GM12878 (cell line): ENCODE measurements at regions not wholly inside any gene's neighbourhood (a gene's known extent, or its start where the extent isn't known, plus 50 kb on each side); places are given as distances from the start of the nearest gene placed in this dataset.
A peak's percentile ranks its signal among the peaks of the same experiment; 100 is the strongest.

ENCODE experiments used
- ATF7 ChIP-seq: fragments of 450-650 bp; IDR thresholded peaks from 2 replicates; pipeline ENCODE4 v1.6.1; 2016; ENCODE audit warnings: low read depth, mild to moderate bottlenecking
- CREM ChIP-seq: IDR thresholded peaks from 2 replicates; pipeline ENCODE4 v1.6.1; 2014; ENCODE audit warnings: antibody characterized with exemption, low read depth
- EGR1 ChIP-seq, 2 experiments: IDR thresholded peaks; 1 replicate in 1 of 2; 2 replicates in 1 of 2; pipeline ENCODE4 v1.6.1; 2011 to 2012; ENCODE audit warnings: low read depth in 2 of 2, low read length in 2 of 2, borderline replicate concordance in 1 of 2, mild to moderate bottlenecking in 1 of 2, moderate library complexity in 1 of 2
- HDAC6 ChIP-seq: fragments of 200-600 bp; sonication (generic); IDR thresholded peaks from one replicate; pipeline ENCODE4 v1.8.0; 2017; ENCODE audit warnings: antibody characterized with exemption; ENCODE audit not compliant: unreplicated experiment
- KAT2A ChIP-seq: conservative IDR thresholded peaks from 2 replicates; pipeline ENCODE4 v1.6.1; 2011; ENCODE audit warnings: low read depth, low read length; ENCODE audit not compliant: control insufficient read depth
- MYC ChIP-seq: IDR thresholded peaks from 2 replicates; pipeline ENCODE4 v1.6.1; 2011; ENCODE audit warnings: mild to moderate bottlenecking, low read length, moderate library complexity, inconsistent platforms; ENCODE audit not compliant: insufficient read depth, insufficient replicate concordance, insufficient read length, severe bottlenecking
- NBN ChIP-seq: fragments of 450-650 bp; IDR thresholded peaks from 2 replicates; pipeline ENCODE4 v1.6.1; 2016
- NFIC ChIP-seq: IDR thresholded peaks from 2 replicates; pipeline ENCODE4 v1.6.1; 2012; ENCODE audit warnings: low read depth, mild to moderate bottlenecking, inconsistent platforms, low read length, moderate library complexity
- NFXL1 ChIP-seq: fragments of 450-650 bp; IDR thresholded peaks from 2 replicates; pipeline ENCODE4 v1.6.1; 2017; ENCODE audit warnings: antibody characterized with exemption, mild to moderate bottlenecking, borderline replicate concordance
- SMARCA5 ChIP-seq: fragments of 450-650 bp; IDR thresholded peaks from 2 replicates; pipeline ENCODE4 v1.6.1; 2017; ENCODE audit warnings: mild to moderate bottlenecking
- TARDBP ChIP-seq: IDR thresholded peaks from 2 replicates; pipeline ENCODE4 v1.6.1; 2016; ENCODE audit warnings: borderline replicate concordance
- TCF12 ChIP-seq: IDR thresholded peaks from 2 replicates; pipeline ENCODE4 v1.6.1; 2011; ENCODE audit warnings: low read depth, mild to moderate bottlenecking, low read length
- TCF7 ChIP-seq: IDR thresholded peaks from 2 replicates; pipeline ENCODE4 v1.6.1; 2014; ENCODE audit warnings: antibody characterized with exemption, borderline replicate concordance
- YY1 ChIP-seq: IDR thresholded peaks from 2 replicates; pipeline ENCODE4 v1.6.1; 2011; ENCODE audit warnings: low read depth, mild to moderate bottlenecking, low read length
- ZBED1 ChIP-seq: IDR thresholded peaks from 2 replicates; pipeline ENCODE4 v1.6.1; 2016; ENCODE audit warnings: borderline replicate concordance
- TF ChIP-seq, protein P1 (sequence below): fragments of 450-650 bp; IDR thresholded peaks from 2 replicates; pipeline ENCODE4 v1.6.1; 2018; ENCODE audit warnings: mild to moderate bottlenecking, low read depth, moderate library complexity; ENCODE audit not compliant: partially characterized antibody
- TF ChIP-seq, protein P2 (sequence below): fragments of 450-650 bp; IDR thresholded peaks from 2 replicates; pipeline ENCODE4 v1.6.1; 2018; ENCODE audit warnings: borderline replicate concordance, mild to moderate bottlenecking; ENCODE audit not compliant: partially characterized antibody
- TF ChIP-seq, protein P3 (sequence below): IDR thresholded peaks from 2 replicates; pipeline ENCODE4 v1.6.1; 2012; ENCODE audit warnings: improper control_type of control experiment, low read depth, low read length; ENCODE audit not compliant: insufficient replicate concordance
- TF ChIP-seq, protein P4 (sequence below): fragments of 450-650 bp; conservative IDR thresholded peaks from 2 replicates; pipeline ENCODE4 v1.6.1; 2017; ENCODE audit warnings: mild to moderate bottlenecking, moderate library complexity

DNA sequence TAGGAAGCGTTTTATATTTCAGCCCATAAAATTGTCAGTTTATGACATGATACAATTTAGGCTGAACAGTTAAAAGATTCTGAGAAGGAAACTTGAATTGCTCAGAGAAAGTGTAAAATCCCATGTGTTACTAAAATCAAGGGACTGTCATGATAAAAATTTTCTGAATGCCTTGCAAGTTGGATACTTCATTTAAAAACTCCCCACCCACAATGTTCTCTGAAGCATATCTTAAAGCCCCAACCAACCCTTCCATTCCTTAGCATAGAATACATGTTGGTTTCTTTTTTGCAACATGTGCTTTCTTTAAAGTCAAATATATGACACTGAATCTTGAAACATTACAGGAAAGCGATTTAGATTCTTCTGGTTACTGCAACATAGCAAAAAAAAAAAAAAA is 97.4 kb downstream of the MRPL39 start (continued):
- TF ChIP-seq, protein P1, sequence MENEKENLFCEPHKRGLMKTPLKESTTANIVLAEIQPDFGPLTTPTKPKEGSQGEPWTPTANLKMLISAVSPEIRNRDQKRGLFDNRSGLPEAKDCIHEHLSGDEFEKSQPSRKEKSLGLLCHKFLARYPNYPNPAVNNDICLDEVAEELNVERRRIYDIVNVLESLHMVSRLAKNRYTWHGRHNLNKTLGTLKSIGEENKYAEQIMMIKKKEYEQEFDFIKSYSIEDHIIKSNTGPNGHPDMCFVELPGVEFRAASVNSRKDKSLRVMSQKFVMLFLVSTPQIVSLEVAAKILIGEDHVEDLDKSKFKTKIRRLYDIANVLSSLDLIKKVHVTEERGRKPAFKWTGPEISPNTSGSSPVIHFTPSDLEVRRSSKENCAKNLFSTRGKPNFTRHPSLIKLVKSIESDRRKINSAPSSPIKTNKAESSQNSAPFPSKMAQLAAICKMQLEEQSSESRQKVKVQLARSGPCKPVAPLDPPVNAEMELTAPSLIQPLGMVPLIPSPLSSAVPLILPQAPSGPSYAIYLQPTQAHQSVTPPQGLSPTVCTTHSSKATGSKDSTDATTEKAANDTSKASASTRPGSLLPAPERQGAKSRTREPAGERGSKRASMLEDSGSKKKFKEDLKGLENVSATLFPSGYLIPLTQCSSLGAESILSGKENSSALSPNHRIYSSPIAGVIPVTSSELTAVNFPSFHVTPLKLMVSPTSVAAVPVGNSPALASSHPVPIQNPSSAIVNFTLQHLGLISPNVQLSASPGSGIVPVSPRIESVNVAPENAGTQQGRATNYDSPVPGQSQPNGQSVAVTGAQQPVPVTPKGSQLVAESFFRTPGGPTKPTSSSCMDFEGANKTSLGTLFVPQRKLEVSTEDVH: no peak
- TF ChIP-seq HDAC6 (no peak), EGR1 (IDR thresholded peaks at IDR 0.05; ENCODE audit: borderline replicate concordance in 1 of 2, low read depth in 2 of 2, low read length in 2 of 2) (peak in 1 of 2 experiments; percentile 66; a peak in 1 of 3 replicates), MYC (no peak), TCF12 (0 out of 2 replicates have a peak, but pooled peaks have one; percentile 19), NFIC (no peak), SMARCA5 (no peak), YY1 (no peak), ATF7 (peak; percentile 46), ZBED1 (peak; percentile 78; the same call in 1 of the 2 replicates), KAT2A (no peak), CREM (peak; percentile 59), NBN (0 out of 2 replicates have a peak, but pooled peaks have one; percentile 43), NFXL1 (no peak), TCF7 (peak; percentile 39; the same call in 1 of the 2 replicates), TARDBP (no peak)
- TF ChIP-seq, protein P2, sequence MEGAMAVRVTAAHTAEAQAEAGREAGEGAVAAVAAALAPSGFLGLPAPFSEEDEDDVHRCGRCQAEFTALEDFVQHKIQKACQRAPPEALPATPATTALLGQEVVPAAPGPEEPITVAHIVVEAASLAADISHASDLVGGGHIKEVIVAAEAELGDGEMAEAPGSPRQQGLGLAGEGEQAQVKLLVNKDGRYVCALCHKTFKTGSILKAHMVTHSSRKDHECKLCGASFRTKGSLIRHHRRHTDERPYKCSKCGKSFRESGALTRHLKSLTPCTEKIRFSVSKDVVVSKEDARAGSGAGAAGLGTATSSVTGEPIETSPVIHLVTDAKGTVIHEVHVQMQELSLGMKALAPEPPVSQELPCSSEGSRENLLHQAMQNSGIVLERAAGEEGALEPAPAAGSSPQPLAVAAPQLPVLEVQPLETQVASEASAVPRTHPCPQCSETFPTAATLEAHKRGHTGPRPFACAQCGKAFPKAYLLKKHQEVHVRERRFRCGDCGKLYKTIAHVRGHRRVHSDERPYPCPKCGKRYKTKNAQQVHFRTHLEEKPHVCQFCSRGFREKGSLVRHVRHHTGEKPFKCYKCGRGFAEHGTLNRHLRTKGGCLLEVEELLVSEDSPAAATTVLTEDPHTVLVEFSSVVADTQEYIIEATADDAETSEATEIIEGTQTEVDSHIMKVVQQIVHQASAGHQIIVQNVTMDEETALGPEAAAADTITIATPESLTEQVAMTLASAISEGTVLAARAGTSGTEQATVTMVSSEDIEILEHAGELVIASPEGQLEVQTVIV: no peak
- TF ChIP-seq, protein P3, sequence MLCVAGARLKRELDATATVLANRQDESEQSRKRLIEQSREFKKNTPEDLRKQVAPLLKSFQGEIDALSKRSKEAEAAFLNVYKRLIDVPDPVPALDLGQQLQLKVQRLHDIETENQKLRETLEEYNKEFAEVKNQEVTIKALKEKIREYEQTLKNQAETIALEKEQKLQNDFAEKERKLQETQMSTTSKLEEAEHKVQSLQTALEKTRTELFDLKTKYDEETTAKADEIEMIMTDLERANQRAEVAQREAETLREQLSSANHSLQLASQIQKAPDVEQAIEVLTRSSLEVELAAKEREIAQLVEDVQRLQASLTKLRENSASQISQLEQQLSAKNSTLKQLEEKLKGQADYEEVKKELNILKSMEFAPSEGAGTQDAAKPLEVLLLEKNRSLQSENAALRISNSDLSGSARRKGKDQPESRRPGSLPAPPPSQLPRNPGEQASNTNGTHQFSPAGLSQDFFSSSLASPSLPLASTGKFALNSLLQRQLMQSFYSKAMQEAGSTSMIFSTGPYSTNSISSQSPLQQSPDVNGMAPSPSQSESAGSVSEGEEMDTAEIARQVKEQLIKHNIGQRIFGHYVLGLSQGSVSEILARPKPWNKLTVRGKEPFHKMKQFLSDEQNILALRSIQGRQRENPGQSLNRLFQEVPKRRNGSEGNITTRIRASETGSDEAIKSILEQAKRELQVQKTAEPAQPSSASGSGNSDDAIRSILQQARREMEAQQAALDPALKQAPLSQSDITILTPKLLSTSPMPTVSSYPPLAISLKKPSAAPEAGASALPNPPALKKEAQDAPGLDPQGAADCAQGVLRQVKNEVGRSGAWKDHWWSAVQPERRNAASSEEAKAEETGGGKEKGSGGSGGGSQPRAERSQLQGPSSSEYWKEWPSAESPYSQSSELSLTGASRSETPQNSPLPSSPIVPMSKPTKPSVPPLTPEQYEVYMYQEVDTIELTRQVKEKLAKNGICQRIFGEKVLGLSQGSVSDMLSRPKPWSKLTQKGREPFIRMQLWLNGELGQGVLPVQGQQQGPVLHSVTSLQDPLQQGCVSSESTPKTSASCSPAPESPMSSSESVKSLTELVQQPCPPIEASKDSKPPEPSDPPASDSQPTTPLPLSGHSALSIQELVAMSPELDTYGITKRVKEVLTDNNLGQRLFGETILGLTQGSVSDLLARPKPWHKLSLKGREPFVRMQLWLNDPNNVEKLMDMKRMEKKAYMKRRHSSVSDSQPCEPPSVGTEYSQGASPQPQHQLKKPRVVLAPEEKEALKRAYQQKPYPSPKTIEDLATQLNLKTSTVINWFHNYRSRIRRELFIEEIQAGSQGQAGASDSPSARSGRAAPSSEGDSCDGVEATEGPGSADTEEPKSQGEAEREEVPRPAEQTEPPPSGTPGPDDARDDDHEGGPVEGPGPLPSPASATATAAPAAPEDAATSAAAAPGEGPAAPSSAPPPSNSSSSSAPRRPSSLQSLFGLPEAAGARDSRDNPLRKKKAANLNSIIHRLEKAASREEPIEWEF: no peak
- TF ChIP-seq, protein P4, sequence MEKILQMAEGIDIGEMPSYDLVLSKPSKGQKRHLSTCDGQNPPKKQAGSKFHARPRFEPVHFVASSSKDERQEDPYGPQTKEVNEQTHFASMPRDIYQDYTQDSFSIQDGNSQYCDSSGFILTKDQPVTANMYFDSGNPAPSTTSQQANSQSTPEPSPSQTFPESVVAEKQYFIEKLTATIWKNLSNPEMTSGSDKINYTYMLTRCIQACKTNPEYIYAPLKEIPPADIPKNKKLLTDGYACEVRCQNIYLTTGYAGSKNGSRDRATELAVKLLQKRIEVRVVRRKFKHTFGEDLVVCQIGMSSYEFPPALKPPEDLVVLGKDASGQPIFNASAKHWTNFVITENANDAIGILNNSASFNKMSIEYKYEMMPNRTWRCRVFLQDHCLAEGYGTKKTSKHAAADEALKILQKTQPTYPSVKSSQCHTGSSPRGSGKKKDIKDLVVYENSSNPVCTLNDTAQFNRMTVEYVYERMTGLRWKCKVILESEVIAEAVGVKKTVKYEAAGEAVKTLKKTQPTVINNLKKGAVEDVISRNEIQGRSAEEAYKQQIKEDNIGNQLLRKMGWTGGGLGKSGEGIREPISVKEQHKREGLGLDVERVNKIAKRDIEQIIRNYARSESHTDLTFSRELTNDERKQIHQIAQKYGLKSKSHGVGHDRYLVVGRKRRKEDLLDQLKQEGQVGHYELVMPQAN: no peak
